ENCODE measurements at regions not wholly inside any gene's neighbourhood (a gene's known extent, or its start where the extent isn't known, plus 50 kb on each side); places are given as distances from the start of the nearest gene placed in this dataset.

DNA sequence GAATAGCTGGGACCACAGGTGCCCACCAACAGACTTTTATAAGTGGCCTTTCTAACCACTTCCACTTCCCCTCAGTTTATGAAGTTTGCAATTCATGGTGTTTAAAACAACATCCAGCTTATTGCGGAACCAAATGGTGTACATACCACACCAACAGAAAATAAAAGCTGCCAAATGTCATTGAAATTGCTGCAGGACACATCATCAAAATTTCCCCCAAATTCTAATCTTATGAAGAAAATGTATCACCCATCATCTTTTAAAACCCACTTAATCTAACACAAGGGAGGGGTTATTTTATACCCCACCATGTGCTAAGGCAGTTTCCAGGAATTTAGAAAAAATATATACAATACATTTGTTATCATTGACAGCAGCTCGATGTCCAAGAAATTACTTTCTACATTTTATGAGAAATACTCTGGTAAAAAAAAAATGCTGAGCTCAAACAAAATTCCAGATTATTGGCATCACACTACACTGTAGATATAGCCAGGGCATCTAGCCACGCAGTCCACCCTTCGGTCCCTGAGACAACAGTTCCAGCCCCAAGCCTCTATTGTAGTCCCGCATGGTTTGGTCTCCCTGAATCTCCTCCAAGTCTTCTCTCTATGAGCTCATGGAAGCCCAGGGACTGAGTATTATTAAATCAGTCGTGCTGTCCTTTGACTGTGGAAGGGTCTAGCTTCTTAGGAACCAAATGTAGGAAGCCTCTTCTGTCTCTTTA, 372.8 kb upstream of the SLC30A5 start:
- H3K4me3 ChIP-seq (ENCODE audit: low read length in 2 of 2) = no peak overlapping the region
- ChIA-PET CTCF (ENCODE audit: partially characterized antibody) (interaction anchor here (1.6 kb wide), 1 partner anchor 20 kb away, joined by 3 read pairs; no protein-coding TSS in a partner anchor), POLR2A (ENCODE audit: partially characterized antibody) (no interaction called here)
- no peak overlapping the region for H3K4me3 Mint-ChIP-seq
- H3K9me3 Mint-ChIP-seq = peaks cover 0 to 7% (median 3%) of the 10 kb centered on the region in 8 donors
- no peaks in the 10 kb centered on the region for H3K27me3 Mint-ChIP-seq
- no peaks in the 10 kb centered on the region for H3K4me1 ChIP-seq (ENCODE audit: insufficient read depth, low read length)
- intact Hi-C loops (cut with micrococcal nuclease) = no loop called here
- no peaks in the 10 kb centered on the region for H3K27me3 ChIP-seq (ENCODE audit: insufficient read depth, low read length)
- H3K27ac Mint-ChIP-seq = no peak overlapping the region
- H3K27ac ChIP-seq (ENCODE audit: low read depth, low read length) = no peak overlapping the region
- no peaks in the 10 kb centered on the region for H3K4me1 Mint-ChIP-seq
- DNase-seq = no peak
- no peaks in the 10 kb centered on the region for H3K9me3 ChIP-seq (ENCODE audit: control insufficient read depth in 1 of 2, low read length in 2 of 2)
- H3K36me3 ChIP-seq (ENCODE audit: insufficient read depth, low read length) = no peaks in the 10 kb centered on the region
- peaks cover 0 to 2% of the 10 kb centered on the region in 2 donors for H3K36me3 Mint-ChIP-seq

DNA sequence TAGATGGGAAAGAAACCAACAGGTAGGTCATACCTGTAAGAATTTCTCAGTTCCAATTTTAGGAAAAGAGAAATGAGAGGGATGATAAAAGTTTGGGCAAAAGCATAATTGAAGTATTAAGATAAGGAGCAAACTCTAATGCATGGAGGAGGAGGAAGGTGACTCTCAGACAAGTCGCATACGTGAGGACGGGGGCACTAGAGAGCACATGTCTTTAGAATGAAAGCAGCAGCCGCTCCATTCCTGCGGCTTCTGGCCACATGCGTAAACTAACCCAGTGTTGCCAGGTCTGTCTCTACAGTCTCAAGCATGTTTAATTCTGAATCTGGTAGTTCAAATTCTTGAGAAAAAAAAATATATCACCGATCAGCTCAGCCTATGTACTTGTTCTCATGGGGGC, 371.5 kb upstream of the SLC30A5 start:
- Mint-ChIP-seq H3K27ac (no peak overlapping the region), H3K9me3 (peaks cover 0 to 7% (median 3%) of the 10 kb centered on the region in 8 donors), H3K4me1 (peaks cover 0 to 4% (median under 1%) of the 10 kb centered on the region in 4 donors), H3K4me3 (no peak overlapping the region), H3K27me3 (no peaks in the 10 kb centered on the region), H3K36me3 (peaks cover 0 to 2% of the 10 kb centered on the region in 2 donors)
- H3K4me3 ChIP-seq (ENCODE audit: low read length in 2 of 2) = no peak overlapping the region
- no peaks in the 10 kb centered on the region for H3K9me3 ChIP-seq (ENCODE audit: control insufficient read depth in 1 of 2, low read length in 2 of 2)
- intact Hi-C loops (cut with micrococcal nuclease) = no loop called here
- H3K36me3 ChIP-seq (ENCODE audit: insufficient read depth, low read length) = no peaks in the 10 kb centered on the region
- H3K27ac ChIP-seq (ENCODE audit: low read depth, low read length) = no peak overlapping the region
- ChIA-PET POLR2A (ENCODE audit: partially characterized antibody) (no interaction called here), CTCF (ENCODE audit: partially characterized antibody) (interaction anchor here (1.9 kb wide), 1 partner anchor 11 kb away, joined by 5 read pairs; no protein-coding TSS in a partner anchor)
- H3K27me3 ChIP-seq (ENCODE audit: insufficient read depth, low read length) = no peaks in the 10 kb centered on the region
- H3K4me1 ChIP-seq (ENCODE audit: insufficient read depth, low read length) = no peaks in the 10 kb centered on the region
- DNase-seq = no peak

DNA sequence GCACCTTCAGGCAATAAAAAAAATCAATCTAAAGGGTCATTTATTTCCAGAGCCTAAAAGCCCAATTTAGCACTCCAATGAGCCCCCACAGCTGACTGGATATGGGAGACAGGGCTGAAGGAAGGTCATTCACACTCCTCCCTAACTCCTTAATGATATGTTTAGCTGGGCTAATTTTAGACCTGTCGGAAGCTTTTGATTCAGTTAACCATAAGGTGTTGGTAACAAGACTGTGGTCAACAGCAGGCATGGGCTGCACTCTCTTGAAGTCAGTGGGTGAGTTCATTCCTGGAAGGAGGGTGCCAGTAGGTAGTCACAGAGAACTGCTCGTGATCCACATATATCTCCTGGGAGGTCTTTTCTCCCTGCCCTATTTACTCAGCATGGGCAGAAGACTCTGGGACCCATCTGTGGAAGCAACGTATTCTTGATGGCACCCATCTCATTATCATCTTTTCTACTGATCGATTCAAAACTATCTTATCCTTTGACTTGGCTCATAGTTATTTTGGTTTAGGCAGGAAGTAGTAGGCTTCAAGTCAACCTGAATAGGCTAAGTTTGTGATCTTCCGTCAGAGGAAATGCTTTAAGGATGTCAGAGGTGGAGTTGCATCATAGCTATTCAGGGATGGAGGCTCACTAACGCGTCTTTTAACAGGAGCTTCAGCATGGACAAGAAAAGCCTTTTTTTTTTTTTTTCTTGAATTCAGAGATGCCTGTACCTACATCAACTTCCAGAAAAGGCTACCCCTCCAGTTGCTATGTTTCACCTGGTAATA, 367.7 kb upstream of the SLC30A5 start:
- Histone ChIP-seq H3K36me3 (ENCODE audit: insufficient read depth, low read length) (no peaks in the 10 kb centered on the region), H3K27me3 (ENCODE audit: insufficient read depth, low read length) (no peaks in the 10 kb centered on the region), H3K9me3 (ENCODE audit: control insufficient read depth in 1 of 2, low read length in 2 of 2) (no peaks in the 10 kb centered on the region), H3K4me3 (ENCODE audit: low read length in 2 of 2) (no peak overlapping the region), H3K27ac (ENCODE audit: low read depth, low read length) (no peak overlapping the region), H3K4me1 (ENCODE audit: insufficient read depth, low read length) (no peaks in the 10 kb centered on the region)
- Mint-ChIP-seq H3K9me3 (peaks cover 0 to 4% (median 0%) of the 10 kb centered on the region in 8 donors), H3K4me3 (no peak overlapping the region), H3K27me3 (no peaks in the 10 kb centered on the region), H3K4me1 (peaks cover 0 to 4% (median under 1%) of the 10 kb centered on the region in 4 donors), H3K27ac (no peak overlapping the region), H3K36me3 (no peaks in the 10 kb centered on the region)
- no peak for DNase-seq
- ChIA-PET POLR2A (ENCODE audit: partially characterized antibody) (no interaction called here), CTCF (ENCODE audit: partially characterized antibody) (no interaction called here)
- intact Hi-C loops (cut with micrococcal nuclease) = no loop called here

DNA sequence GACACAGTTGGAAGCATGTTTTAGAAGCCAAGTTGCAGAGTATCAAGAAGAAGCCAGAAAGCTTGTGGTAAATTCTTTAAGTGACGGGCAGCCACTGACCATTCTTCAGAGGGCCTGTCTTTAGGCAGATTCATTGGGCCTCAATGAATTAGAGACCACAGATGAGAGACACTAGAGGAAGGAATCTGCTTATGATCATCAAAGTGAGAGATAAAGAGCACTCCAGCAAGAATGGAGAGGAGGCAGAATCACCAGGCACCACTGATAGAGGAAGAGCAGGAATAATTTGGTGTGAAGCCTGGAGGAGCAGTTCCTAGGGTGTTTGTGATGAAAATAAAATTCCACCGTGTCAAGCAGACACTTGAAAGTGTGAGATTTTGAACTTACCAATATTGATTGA, 365.9 kb upstream of the SLC30A5 start:
- H3K27me3 ChIP-seq (ENCODE audit: insufficient read depth, low read length) = no peaks in the 10 kb centered on the region
- Mint-ChIP-seq H3K9me3 (peaks cover 0 to 4% (median 0%) of the 10 kb centered on the region in 8 donors), H3K4me3 (no peak overlapping the region), H3K27me3 (peaks cover 0 to 2% of the 10 kb centered on the region in 2 donors), H3K36me3 (no peaks in the 10 kb centered on the region), H3K4me1 (peaks cover 0 to 4% (median 2%) of the 10 kb centered on the region in 4 donors), H3K27ac (no peak overlapping the region)
- CTCF ChIA-PET (ENCODE audit: partially characterized antibody) = no interaction called here
- no peak overlapping the region for H3K4me3 ChIP-seq (ENCODE audit: low read length in 2 of 2)
- H3K36me3 ChIP-seq (ENCODE audit: insufficient read depth, low read length) = no peaks in the 10 kb centered on the region
- H3K9me3 ChIP-seq (ENCODE audit: control insufficient read depth in 1 of 2, low read length in 2 of 2) = no peaks in the 10 kb centered on the region
- intact Hi-C loops (cut with micrococcal nuclease) = no loop called here
- no peak overlapping the region for H3K27ac ChIP-seq (ENCODE audit: low read depth, low read length)
- H3K4me1 ChIP-seq (ENCODE audit: insufficient read depth, low read length) = no peaks in the 10 kb centered on the region
- POLR2A ChIA-PET (ENCODE audit: partially characterized antibody) = no interaction called here
- no peak for DNase-seq

DNA sequence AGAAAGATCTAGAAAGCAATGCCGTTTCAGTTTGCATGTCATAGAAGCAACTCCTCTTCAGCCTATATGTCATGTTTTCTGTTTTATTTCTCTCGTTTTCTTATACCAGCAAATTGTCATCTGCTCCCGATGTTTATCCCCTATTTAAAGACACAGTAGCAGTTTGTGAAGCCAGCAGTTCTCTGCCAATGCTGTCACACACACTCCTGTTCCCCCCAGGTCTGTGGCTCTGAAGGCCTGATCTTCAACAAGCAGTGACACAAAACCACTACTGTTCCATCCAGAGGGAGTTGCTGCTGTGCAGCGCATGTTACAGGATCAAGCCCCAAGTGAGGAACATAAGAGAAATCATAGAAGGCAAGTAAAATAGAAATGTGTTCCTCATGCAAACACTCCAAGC, 364.1 kb upstream of the SLC30A5 start:
- Histone ChIP-seq H3K27me3 (ENCODE audit: insufficient read depth, low read length) (no peaks in the 10 kb centered on the region), H3K4me3 (ENCODE audit: low read length in 2 of 2) (no peak overlapping the region), H3K9me3 (ENCODE audit: control insufficient read depth in 1 of 2, low read length in 2 of 2) (no peaks in the 10 kb centered on the region), H3K4me1 (ENCODE audit: insufficient read depth, low read length) (no peaks in the 10 kb centered on the region), H3K36me3 (ENCODE audit: insufficient read depth, low read length) (no peaks in the 10 kb centered on the region), H3K27ac (ENCODE audit: low read depth, low read length) (no peak overlapping the region)
- Mint-ChIP-seq H3K4me1 (peaks cover 0 to 4% (median 2%) of the 10 kb centered on the region in 4 donors), H3K27me3 (peaks cover 0 to 2% of the 10 kb centered on the region in 2 donors), H3K9me3 (peaks cover 0 to 4% (median 0%) of the 10 kb centered on the region in 8 donors), H3K36me3 (no peaks in the 10 kb centered on the region), H3K27ac (no peak overlapping the region), H3K4me3 (no peak overlapping the region)
- DNase-seq = no peak
- ChIA-PET CTCF (ENCODE audit: partially characterized antibody) (no interaction called here), POLR2A (ENCODE audit: partially characterized antibody) (no interaction called here)
- intact Hi-C loops (cut with micrococcal nuclease) = no loop called here

DNA sequence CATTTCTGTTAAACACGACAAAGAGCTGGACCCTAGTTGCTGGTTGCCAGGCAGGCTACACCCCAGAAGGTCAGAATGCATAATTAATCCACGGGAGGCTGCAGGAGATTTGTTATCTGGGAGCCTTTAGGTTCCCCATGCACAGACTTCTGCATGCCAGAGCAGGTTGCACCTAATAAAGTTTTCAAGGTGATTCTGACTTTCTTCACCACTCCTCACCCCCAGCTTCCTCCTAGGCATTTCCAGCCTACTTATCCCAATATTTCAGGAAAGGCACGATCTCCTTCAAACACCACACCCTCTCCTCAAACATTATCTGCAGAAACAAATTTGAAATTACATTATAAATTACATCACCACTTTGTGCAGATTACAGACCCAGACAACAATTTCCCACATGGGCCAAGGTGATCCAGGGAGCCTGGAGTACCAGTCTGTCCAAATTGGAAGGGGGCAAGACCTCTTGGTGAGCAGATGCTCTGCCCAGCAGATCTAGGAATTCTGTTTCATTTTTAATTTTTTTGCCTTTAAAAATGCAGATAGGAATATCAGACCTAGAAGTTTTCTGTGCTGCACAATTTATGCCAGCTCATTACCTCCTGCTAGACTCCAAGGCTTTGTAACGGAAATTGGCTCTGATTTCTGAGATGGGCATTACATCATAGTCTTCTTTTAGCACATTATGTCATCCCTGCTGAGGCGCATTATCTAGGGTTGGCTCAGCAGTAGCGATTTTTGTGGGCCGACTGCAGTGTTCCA, 363.4 kb upstream of the SLC30A5 start:
- peaks cover 0 to 5% (median 2%) of the 10 kb centered on the region in 4 donors for H3K4me1 Mint-ChIP-seq
- no peak overlapping the region for H3K4me3 ChIP-seq (ENCODE audit: low read length in 2 of 2)
- ChIA-PET POLR2A (ENCODE audit: partially characterized antibody) (interaction anchor here (0.6 kb wide), 1 partner anchor 14 kb away, joined by 3 read pairs; no protein-coding TSS in a partner anchor), CTCF (ENCODE audit: partially characterized antibody) (no interaction called here)
- no peak overlapping the region for H3K27ac Mint-ChIP-seq
- no peaks in the 10 kb centered on the region for H3K4me1 ChIP-seq (ENCODE audit: insufficient read depth, low read length)
- H3K4me3 Mint-ChIP-seq = no peak overlapping the region
- H3K36me3 ChIP-seq (ENCODE audit: insufficient read depth, low read length) = no peaks in the 10 kb centered on the region
- no peak for DNase-seq
- H3K27me3 ChIP-seq (ENCODE audit: insufficient read depth, low read length) = no peaks in the 10 kb centered on the region
- H3K27me3 Mint-ChIP-seq = peaks cover 0 to 2% of the 10 kb centered on the region in 2 donors
- H3K27ac ChIP-seq (ENCODE audit: low read depth, low read length) = no peak overlapping the region
- peaks cover 0 to 4% (median 0%) of the 10 kb centered on the region in 8 donors for H3K9me3 Mint-ChIP-seq
- intact Hi-C loops (cut with micrococcal nuclease) = no loop called here
- H3K9me3 ChIP-seq (ENCODE audit: control insufficient read depth in 1 of 2, low read length in 2 of 2) = no peaks in the 10 kb centered on the region
- no peaks in the 10 kb centered on the region for H3K36me3 Mint-ChIP-seq

Data from CD4-positive, alpha-beta memory T cell (primary cell).